HG03139 (cell line): ENCODE measurements at regions not wholly inside any gene's neighbourhood (a gene's known extent, or its start where the extent isn't known, plus 50 kb on each side); places are given as distances from the start of the nearest gene placed in this dataset.

ENCODE experiments used
- ATAC-seq: cut with Tn5 transposase; IDR thresholded peaks from one replicate; pipeline ENCODE4 v1.9.1; 2021; ENCODE audit not compliant: unreplicated experiment

- ATAC-seq, result no peak
Observed at GRCh38 chr1:224564454-224565084, 51.5 kb upstream of the CNIH3 start.

DNA sequence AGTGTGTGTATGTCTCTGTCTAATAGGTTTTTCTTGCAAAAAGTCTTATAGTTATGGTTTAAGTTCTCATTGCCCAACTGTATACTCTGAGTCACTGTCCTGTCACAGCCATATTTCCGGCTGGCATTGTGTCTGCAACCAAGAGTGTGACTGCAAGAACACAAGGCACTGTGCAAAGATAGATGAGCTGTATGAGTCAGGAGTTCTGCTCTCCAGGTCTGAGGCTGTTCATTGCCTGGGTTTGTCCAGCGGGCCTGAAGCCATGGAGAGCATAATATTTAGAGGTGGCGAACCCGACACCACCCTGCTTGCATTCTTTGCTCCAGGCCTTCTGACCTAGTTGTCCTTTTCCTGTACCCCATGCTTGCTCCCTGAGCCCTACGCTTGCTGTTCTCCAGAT, 50.9 kb upstream of the CNIH3 start:
- no peak for ATAC-seq

GRCh38 chr1:224565611-224566406, 50.3 kb upstream of the CNIH3 start:
- no peak for ATAC-seq
